H1 (cell line): ENCODE measurements at regions not wholly inside any gene's neighbourhood (a gene's known extent, or its start where the extent isn't known, plus 50 kb on each side); places are given as distances from the start of the nearest gene placed in this dataset.

Experiments
- CTCF ChIA-PET: fragments of 300-600 bp; sonication (Branson Sonifier 250); formaldehyde crosslinking; loops from one replicate; lab custom pipeline; 2021; ENCODE audit not compliant: partially characterized antibody; lab: Charles Lee
- POLR2A ChIA-PET: fragments of 300-600 bp; sonication (Branson Sonifier 250); formaldehyde crosslinking; loops from one replicate; lab custom pipeline; 2021; ENCODE audit warnings: inconsistent platforms; ENCODE audit not compliant: partially characterized antibody; lab: Charles Lee
- DNase-seq, 2 experiments: peaks; one replicate each; pipeline versions ENCODE4 v3.0.0 to v3.0.0-alpha.2; 2010 to 2022; ENCODE audit warnings: low spot score in 2 of 2, low read depth in 1 of 2, mixed read lengths in 1 of 2
- FAIRE-seq: peaks from 2 replicates; lab custom pipeline; 2011; peaks lifted over from hg19 to GRCh38; lab: Jason Lieb, UNC
- H2AFZ ChIP-seq: 2 replicates; pipeline ENCODE4 v1.8.1; 2012; ENCODE audit warnings: low read length, inconsistent platforms
- H2AK5ac ChIP-seq: 2 replicates; pipeline ENCODE4 v1.6.1; 2013; ENCODE audit warnings: low read depth, low read length
- H2BK120ac ChIP-seq: replicated peaks from 2 replicates; pipeline ENCODE3; 2013; ENCODE audit warnings: low read depth, low read length, inconsistent platforms
- H2BK12ac ChIP-seq: 2 replicates; pipeline ENCODE4 v1.6.1; 2013; ENCODE audit warnings: low read depth, low read length
- H2BK15ac ChIP-seq: 2 replicates; pipeline ENCODE4 v1.6.1; 2013; ENCODE audit warnings: low read length
- H2BK20ac ChIP-seq: 2 replicates; pipeline ENCODE4 v1.6.1; 2013; ENCODE audit warnings: low read length
- H2BK5ac ChIP-seq: 2 replicates; pipeline ENCODE4 v1.6.1; 2013; ENCODE audit warnings: low read depth, low read length
- H3K14ac ChIP-seq: 2 replicates; pipeline ENCODE4 v1.6.1; 2013; ENCODE audit warnings: inconsistent platforms; ENCODE audit not compliant: insufficient read length
- H3K18ac ChIP-seq: 2 replicates; pipeline ENCODE4 v1.6.1; 2013; ENCODE audit warnings: low read length; ENCODE audit errors: extremely low read depth
- H3K23ac ChIP-seq: 2 replicates; pipeline ENCODE4 v1.6.1; 2013; ENCODE audit warnings: inconsistent platforms; ENCODE audit not compliant: insufficient read length
- H3K23me2 ChIP-seq: 2 replicates; pipeline ENCODE4 v1.6.1; 2013; ENCODE audit warnings: low read depth, low read length
- H3K27ac ChIP-seq: 2 replicates; pipeline ENCODE4 v1.6.1; 2011; ENCODE audit warnings: low read depth, low read length, inconsistent platforms
- H3K27me3 ChIP-seq, 4 experiments: replicated peaks in 1 of 4; 1 replicate in 1 of 4; 2 replicates in 3 of 4; pipeline versions ENCODE4 v1.6.1 to v1.8.1; 2011 to 2013; ENCODE audit warnings: low read length in 3 of 4, mild to moderate bottlenecking in 3 of 4, inconsistent platforms in 2 of 4, mixed read lengths in 2 of 4, moderate library complexity in 1 of 4; ENCODE audit not compliant: control insufficient read depth in 3 of 4, insufficient read depth in 3 of 4; ENCODE audit errors: extremely low read depth in 1 of 4
- H3K36me3 ChIP-seq, 4 experiments: 2 replicates each; pipeline versions ENCODE4 v1.6.1 to v1.8.1; 2011 to 2013; ENCODE audit warnings: mild to moderate bottlenecking in 4 of 4, low read length in 3 of 4, moderate library complexity in 2 of 4, control low read depth in 1 of 4, inconsistent platforms in 1 of 4; ENCODE audit not compliant: insufficient read depth in 4 of 4, control insufficient read depth in 2 of 4
- H3K4ac ChIP-seq: replicated peaks from 2 replicates; pipeline ENCODE3; 2013; ENCODE audit warnings: low read length, low read depth, mixed read lengths, inconsistent platforms; ENCODE audit not compliant: insufficient read length
- H3K4me1 ChIP-seq, 4 experiments: replicated peaks in 1 of 4; 1 replicate in 1 of 4; 2 replicates in 3 of 4; pipeline versions ENCODE4 v1.6.1 to v1.8.1; 2011 to 2013; ENCODE audit warnings: low read length in 3 of 4, inconsistent platforms in 2 of 4, mixed read lengths in 1 of 4; ENCODE audit not compliant: insufficient read depth in 4 of 4, control insufficient read depth in 3 of 4
- H3K4me2 ChIP-seq, 2 experiments: 2 replicates each; pipeline versions ENCODE4 v1.6.1 to v1.8.1; 2011 to 2013; ENCODE audit warnings: low read depth in 2 of 2, low read length in 2 of 2, control low read depth in 1 of 2, inconsistent platforms in 1 of 2, mild to moderate bottlenecking in 1 of 2; ENCODE audit not compliant: insufficient read depth in 1 of 2
- H3K4me3 ChIP-seq, 4 experiments: fragments of 200-600, 300-600 bp in 1 of 4; sonication (generic), shearing (Covaris generic), sonication (Bioruptor Twin) in 1 of 4; 2 replicates each; pipeline versions ENCODE4 v1.5.1 to v1.8.1; 2011 to 2016; ENCODE audit warnings: low read length in 4 of 4, low read depth in 3 of 4, control low read depth in 2 of 4, inconsistent platforms in 2 of 4, mild to moderate bottlenecking in 2 of 4, mixed read lengths in 1 of 4, moderate library complexity in 1 of 4; ENCODE audit not compliant: insufficient read depth in 2 of 4; ENCODE audit errors: extremely low read depth in 1 of 4
- H3K56ac ChIP-seq: replicated peaks from 2 replicates; pipeline ENCODE3; 2013; ENCODE audit warnings: low read depth, mild to moderate bottlenecking, mixed read lengths, low read length, inconsistent platforms; ENCODE audit not compliant: insufficient read length
- H3K79me1 ChIP-seq: 2 replicates; pipeline ENCODE4 v1.6.1; 2013; ENCODE audit warnings: low read depth, low read length, control low read depth
- H3K79me2 ChIP-seq, 2 experiments: 2 replicates each; pipeline versions ENCODE4 v1.6.1 to v1.8.1; 2012 to 2013; ENCODE audit warnings: low read length in 2 of 2, mild to moderate bottlenecking in 2 of 2, inconsistent platforms in 1 of 2; ENCODE audit not compliant: insufficient read depth in 2 of 2, control insufficient read depth in 1 of 2
- H3K9ac ChIP-seq, 4 experiments: replicated peaks in 1 of 4; 1 replicate in 1 of 4; 2 replicates in 3 of 4; pipeline versions ENCODE4 v1.6.1 to v1.8.1; 2011 to 2013; ENCODE audit warnings: low read depth in 3 of 4, low read length in 3 of 4, control low read depth in 2 of 4, mild to moderate bottlenecking in 2 of 4, moderate library complexity in 2 of 4, inconsistent platforms in 1 of 4; ENCODE audit errors: extremely low read depth in 1 of 4
- H3K9me3 ChIP-seq, 2 experiments: 2 replicates each; pipeline versions ENCODE4 v1.6.1 to v1.8.1; 2012 to 2013; ENCODE audit warnings: mild to moderate bottlenecking in 2 of 2, moderate library complexity in 2 of 2, control low read depth in 1 of 2, inconsistent platforms in 1 of 2, low read depth in 1 of 2, low read length in 1 of 2, mixed read lengths in 1 of 2; ENCODE audit not compliant: insufficient read depth in 2 of 2
- H4K20me1 ChIP-seq, 2 experiments: replicated peaks in 1 of 2; 2 replicates each; pipeline versions ENCODE3 to v1.8.1; 2011 to 2013; ENCODE audit warnings: inconsistent platforms in 2 of 2, low read length in 2 of 2, mild to moderate bottlenecking in 1 of 2; ENCODE audit not compliant: insufficient read depth in 2 of 2, control insufficient read depth in 1 of 2
- H4K5ac ChIP-seq: 2 replicates; pipeline ENCODE4 v1.6.1; 2013; ENCODE audit warnings: low read length, low read depth, mixed read lengths, inconsistent platforms; ENCODE audit not compliant: insufficient read length
- H4K8ac ChIP-seq: 2 replicates; pipeline ENCODE4 v1.8.0; 2013; ENCODE audit warnings: mild to moderate bottlenecking, moderate library complexity, low read length, inconsistent platforms; ENCODE audit not compliant: insufficient read depth; ENCODE audit errors: extremely low read depth
- H4K91ac ChIP-seq: replicated peaks from 2 replicates; pipeline ENCODE3; 2013; ENCODE audit warnings: low read length, mixed read lengths, inconsistent platforms; ENCODE audit not compliant: insufficient read length
- MAFK ChIP-seq: IDR thresholded peaks from 2 replicates; pipeline ENCODE4 v1.6.1; 2012; ENCODE audit warnings: low read depth, mild to moderate bottlenecking, improper control_type of control experiment, low read length
- MAX ChIP-seq: IDR thresholded peaks from 2 replicates; pipeline ENCODE4 v1.6.1; 2012; ENCODE audit warnings: inconsistent platforms

- no peaks in the 10 kb centered on the region for H4K20me1 ChIP-seq
- H4K5ac ChIP-seq, result no peak overlapping the region
- ChIA-PET CTCF (no interaction called here), POLR2A (no interaction called here)
- no peak overlapping the region for H3K14ac ChIP-seq
- H2AFZ ChIP-seq, result no peak overlapping the region
- no peaks in the 10 kb centered on the region for H3K27me3 ChIP-seq
- DNase-seq (no peak), FAIRE-seq (no peak)
- H3K9me3 ChIP-seq, result no peaks in the 10 kb centered on the region
- H2BK20ac ChIP-seq, result no peak overlapping the region
- H3K27ac ChIP-seq, result no peak overlapping the region
- no peak overlapping the region for H3K9ac ChIP-seq
- H3K23ac ChIP-seq, result no peak overlapping the region
- no peak overlapping the region for H2BK15ac ChIP-seq
- H3K4me3 ChIP-seq, result no peak overlapping the region
- H4K91ac ChIP-seq, result no peak overlapping the region
- H3K4me2 ChIP-seq, result no peak overlapping the region
- H3K18ac ChIP-seq, result no peak overlapping the region
- H2AK5ac ChIP-seq, result no peak overlapping the region
- H2BK12ac ChIP-seq, result no peak overlapping the region
- no peaks in the 10 kb centered on the region for H3K4me1 ChIP-seq
- no peak overlapping the region for H2BK120ac ChIP-seq
- H3K23me2 ChIP-seq, result no peaks in the 10 kb centered on the region
- no peak overlapping the region for H3K56ac ChIP-seq
- no peaks in the 10 kb centered on the region for H3K79me2 ChIP-seq
- H2BK5ac ChIP-seq, result no peak overlapping the region
- H3K36me3 ChIP-seq, result no peaks in the 10 kb centered on the region
- no peak overlapping the region for H4K8ac ChIP-seq
- H3K79me1 ChIP-seq, result no peaks in the 10 kb centered on the region
- no peak overlapping the region for H3K4ac ChIP-seq
- TF ChIP-seq MAX (no peak), MAFK (peak; percentile 19; the same call in 1 of the 2 replicates)
Measured at GRCh38 chr1:76727520-76727919, 139.8 kb upstream of the ST6GALNAC5 start.
